WTC11 (cell line): ENCODE measurements at regions not wholly inside any gene's neighbourhood (a gene's known extent, or its start where the extent isn't known, plus 50 kb on each side); places are given as distances from the start of the nearest gene placed in this dataset.

Experiments used
- ATAC-seq: fragments of 200-7000 bp; cut with Tn5 transposase; 2 replicates; pipeline ENCODE4 v1.10.0; 2021; ENCODE audit warnings: mild to moderate bottlenecking, moderate library complexity
- CTCF ChIA-PET: fragments of 300-600 bp; sonication (Branson Sonifier 250); formaldehyde crosslinking; loops from one replicate; lab custom pipeline; 2021; ENCODE audit warnings: antibody characterized with exemption; lab: Charles Lee
- POLR2A ChIA-PET: fragments of 350-600 bp; sonication (Branson Sonifier 250); formaldehyde crosslinking; loops from one replicate; lab custom pipeline; 2021; ENCODE audit warnings: antibody characterized with exemption; lab: Charles Lee
- DNase-seq: peaks from one replicate; pipeline ENCODE4 v3.0.0; 2021; ENCODE audit warnings: low spot score
- H3K27ac Mint-ChIP-seq: 2 replicates; pipeline ENCODE4 v1.8.0; 2021; ENCODE audit warnings: mixed read lengths
- H3K27me3 Mint-ChIP-seq: 2 replicates; pipeline ENCODE4 v1.8.0; 2021; ENCODE audit warnings: low read depth, mild to moderate bottlenecking, moderate library complexity, mixed read lengths
- H3K36me3 Mint-ChIP-seq: 2 replicates; pipeline ENCODE4 v1.8.0; 2021; ENCODE audit warnings: mixed read lengths
- H3K4me1 Mint-ChIP-seq: 2 replicates; pipeline ENCODE4 v1.8.0; 2022; ENCODE audit warnings: mixed read lengths
- H3K4me3 Mint-ChIP-seq: 2 replicates; pipeline ENCODE4 v1.8.0; 2021; ENCODE audit warnings: mild to moderate bottlenecking, moderate library complexity, mixed read lengths
- H3K9me3 Mint-ChIP-seq: 2 replicates; pipeline ENCODE4 v1.8.0; 2021; ENCODE audit warnings: mixed read lengths
- ATF1 ChIP-seq: sonication (generic); formaldehyde crosslinking; IDR thresholded peaks from 2 replicates; pipeline ENCODE4 v1.8.1; 2023; ENCODE audit warnings: mild to moderate bottlenecking, moderate library complexity, missing genetic modification reagents
- ATF3 ChIP-seq: sonication (generic); formaldehyde crosslinking; conservative IDR thresholded peaks from 2 replicates; pipeline ENCODE4 v1.8.1; 2022; ENCODE audit warnings: mild to moderate bottlenecking, missing genetic modification reagents
- ATF6 ChIP-seq: sonication (generic); formaldehyde crosslinking; IDR thresholded peaks from 2 replicates; pipeline ENCODE4 v1.8.1; 2023; ENCODE audit warnings: mild to moderate bottlenecking, missing genetic modification reagents
- CREM ChIP-seq: sonication (generic); formaldehyde crosslinking; IDR thresholded peaks from 2 replicates; pipeline ENCODE4 v1.8.1; 2022; ENCODE audit warnings: mild to moderate bottlenecking, missing genetic modification reagents, moderate library complexity
- ELF4 ChIP-seq: sonication (generic); formaldehyde crosslinking; IDR thresholded peaks from 2 replicates; pipeline ENCODE4 v1.8.1; 2022; ENCODE audit warnings: low read depth, mild to moderate bottlenecking, moderate library complexity, missing genetic modification reagents
- ESRRA ChIP-seq: sonication (generic); formaldehyde crosslinking; IDR thresholded peaks from 2 replicates; pipeline ENCODE4 v1.8.1; 2022; ENCODE audit warnings: mild to moderate bottlenecking, missing genetic modification reagents, borderline replicate concordance
- HMGXB4 ChIP-seq: sonication (generic); formaldehyde crosslinking; IDR thresholded peaks from 2 replicates; pipeline ENCODE4 v1.8.1; 2023; ENCODE audit warnings: mild to moderate bottlenecking, moderate library complexity, missing genetic modification reagents
- MLX ChIP-seq: sonication (generic); formaldehyde crosslinking; IDR thresholded peaks from 2 replicates; pipeline ENCODE4 v1.8.1; 2023; ENCODE audit warnings: mild to moderate bottlenecking, missing genetic modification reagents, moderate library complexity
- MXD4 ChIP-seq: fragments of 250-450 bp; sonication (Bioruptor Pico); IDR thresholded peaks from 2 replicates; pipeline ENCODE4 v1.8.0; 2021; ENCODE audit warnings: mild to moderate bottlenecking, moderate library complexity, borderline replicate concordance
- NFATC4 ChIP-seq: fragments of 250-450 bp; sonication (Bioruptor Pico); IDR thresholded peaks from 2 replicates; pipeline ENCODE4 v1.9.0; 2021; ENCODE audit warnings: mild to moderate bottlenecking
- OVOL2 ChIP-seq: fragments of 250-450 bp; sonication (Bioruptor Pico); IDR thresholded peaks from 2 replicates; pipeline ENCODE4 v1.9.0; 2021; ENCODE audit warnings: mild to moderate bottlenecking, borderline replicate concordance
- SMAD3 ChIP-seq: sonication (generic); formaldehyde crosslinking; IDR thresholded peaks from 2 replicates; pipeline ENCODE4 v1.8.0; 2022; ENCODE audit warnings: missing genetic modification reagents, mild to moderate bottlenecking, borderline replicate concordance
- ZNF219 ChIP-seq: sonication (generic); formaldehyde crosslinking; IDR thresholded peaks from 2 replicates; pipeline ENCODE4 v1.8.0; 2023; ENCODE audit warnings: missing genetic modification reagents, mild to moderate bottlenecking, borderline replicate concordance
- ZNF281 ChIP-seq: sonication (generic); formaldehyde crosslinking; IDR thresholded peaks from 2 replicates; pipeline ENCODE4 v1.8.0; 2023; ENCODE audit warnings: mild to moderate bottlenecking, missing genetic modification reagents
- ZNF425 ChIP-seq: fragments of 250-450 bp; sonication (Bioruptor Pico); conservative IDR thresholded peaks from 2 replicates; pipeline ENCODE4 v1.9.0; 2021; ENCODE audit warnings: mild to moderate bottlenecking
- ZNF671 ChIP-seq: fragments of 250-450 bp; sonication (Bioruptor Pico); IDR thresholded peaks from 2 replicates; pipeline ENCODE4 v1.8.0; 2021; ENCODE audit warnings: mild to moderate bottlenecking
- ZSCAN18 ChIP-seq: fragments of 250-450 bp; sonication (Bioruptor Pico); IDR thresholded peaks from 2 replicates; pipeline ENCODE4 v2.1.2; 2022; ENCODE audit warnings: mild to moderate bottlenecking, moderate library complexity

GRCh38 chr2:188142636-188143295 lies 148.9 kb upstream of the GULP1 start:
- Mint-ChIP-seq H3K4me3 (no peak overlapping the region), H3K9me3 (no peaks in the 10 kb centered on the region), H3K27me3 (no peaks in the 10 kb centered on the region), H3K4me1 (peaks cover 12% of the 10 kb centered on the region), H3K36me3 (no peaks in the 10 kb centered on the region), H3K27ac (no peak overlapping the region)
- CTCF ChIA-PET, result no interaction called here
- TF ChIP-seq ESRRA (CRISPR knock-in tag) (no peak), ELF4 (CRISPR knock-in tag) (no peak), ATF1 (CRISPR knock-in tag) (no peak), OVOL2 (CRISPR knock-in tag) (no peak), ZNF671 (CRISPR knock-in tag) (no peak)
- DNase-seq (no peak), ATAC-seq (no peak)
- POLR2A ChIA-PET, result no interaction called here

GRCh38 chr2:188145885-188146284 lies 145.8 kb upstream of the GULP1 start:
- no peak for TF ChIP-seq ATF3 (CRISPR knock-in tag)
- TF ChIP-seq ZNF219, result no peak
- TF ChIP-seq ZNF425, result no peak
- ChIA-PET CTCF (no interaction called here), POLR2A (no interaction called here)
- no peak for DNase-seq
- peak; percentile 52 for ATAC-seq
- Mint-ChIP-seq H3K4me3 (no peak overlapping the region), H3K36me3 (no peaks in the 10 kb centered on the region), H3K27ac (no peak overlapping the region), H3K4me1 (peaks cover 19% of the 10 kb centered on the region), H3K27me3 (no peaks in the 10 kb centered on the region), H3K9me3 (no peaks in the 10 kb centered on the region)

- H3K4me3 Mint-ChIP-seq, result no peak overlapping the region
- DNase-seq, result no peak
- ChIA-PET CTCF (no interaction called here), POLR2A (no interaction called here)
- no peaks in the 10 kb centered on the region for H3K27me3 Mint-ChIP-seq
- no peaks in the 10 kb centered on the region for H3K9me3 Mint-ChIP-seq
- no peak overlapping the region for H3K27ac Mint-ChIP-seq
- H3K4me1 Mint-ChIP-seq, result peaks cover 25% of the 10 kb centered on the region
- no peaks in the 10 kb centered on the region for H3K36me3 Mint-ChIP-seq
- no peak for ATAC-seq
- TF ChIP-seq SMAD3 (no peak), HMGXB4 (no peak), CREM (no peak), ZNF281 (no peak), MLX (no peak), ZSCAN18 (CRISPR knock-in tag) (no peak), MXD4 (CRISPR knock-in tag) (no peak), ATF6 (no peak), NFATC4 (CRISPR knock-in tag) (no peak)
Measured at GRCh38 chr2:188146888-188147287, 144.8 kb upstream of the GULP1 start.
